ENCODE measurements at regions not wholly inside any gene's neighbourhood (a gene's known extent, or its start where the extent isn't known, plus 50 kb on each side); places are given as distances from the start of the nearest gene placed in this dataset.

- TF ChIP-seq CTCF (IDR thresholded peaks at IDR 0.05) (no peak), REST (IDR thresholded peaks at IDR 0.05; ENCODE audit: insufficient read depth in 1 of 2, low read depth in 2 of 2, low read length in 1 of 2) (no peak)
These were observed 107.4 kb upstream of the GADD45A start for GRCh38 chr1:67577646-67578045.
